ENCODE measurements at regions not wholly inside any gene's neighbourhood (a gene's known extent, or its start where the extent isn't known, plus 50 kb on each side); places are given as distances from the start of the nearest gene placed in this dataset.
"Not testable (repeated sequence)": the region's sequence is repeated elsewhere in the genome, so short reads cannot be mapped to it uniquely, and the experiment has no call there.

- DNase-seq, result not testable (repeated sequence)
Observed at GRCh38 chr16:31745098-31745497, 128.5 kb upstream of the ZNF267 start.

GRCh38 chr16:31745900-31746299 lies 127.7 kb upstream of the ZNF267 start:
- DNase-seq, result no peak

- no peak for DNase-seq
Observed at GRCh38 chr16:31754998-31755615, 118.5 kb upstream of the ZNF267 start.

- no peak for DNase-seq
Observed at GRCh38 chr16:31764103-31764502, 109.5 kb upstream of the ZNF267 start.

GRCh38 chr16:31767267-31767666 lies 106.3 kb upstream of the ZNF267 start:
- DNase-seq, result no peak

GRCh38 chr16:31780342-31780741 lies 93.3 kb upstream of the ZNF267 start:
- DNase-seq, result no peak

GRCh38 chr16:31785126-31785525 lies 88.5 kb upstream of the ZNF267 start:
- DNase-seq, result no peak

- DNase-seq, result no peak
Observed at GRCh38 chr16:31807086-31807485, 66.5 kb upstream of the ZNF267 start.

- no peak for DNase-seq
Observed at GRCh38 chr16:31810863-31811262, 62.7 kb upstream of the ZNF267 start.

GRCh38 chr16:31816141-31816540 lies 57.5 kb upstream of the ZNF267 start:
- not testable (repeated sequence) for DNase-seq

- no peak for DNase-seq
Observed at GRCh38 chr16:31819386-31819785, 54.2 kb upstream of the ZNF267 start.

GRCh38 chr16:31819948-31820347 lies 53.7 kb upstream of the ZNF267 start:
- no peak for DNase-seq

All from hypothalamus (tissue), 51 donors.